Midbrain (tissue), 1 donor: ENCODE measurements at regions not wholly inside any gene's neighbourhood (a gene's known extent, or its start where the extent isn't known, plus 50 kb on each side); places are given as distances from the start of the nearest gene placed in this dataset.
"Not testable (repeated sequence)": the region's sequence is repeated elsewhere in the genome, so short reads cannot be mapped to it uniquely, and the experiment has no call there.

Experiments
- DNase-seq: peaks from one replicate; lab custom pipeline; 2025; lab: John Stamatoyannopoulos, UW

DNA sequence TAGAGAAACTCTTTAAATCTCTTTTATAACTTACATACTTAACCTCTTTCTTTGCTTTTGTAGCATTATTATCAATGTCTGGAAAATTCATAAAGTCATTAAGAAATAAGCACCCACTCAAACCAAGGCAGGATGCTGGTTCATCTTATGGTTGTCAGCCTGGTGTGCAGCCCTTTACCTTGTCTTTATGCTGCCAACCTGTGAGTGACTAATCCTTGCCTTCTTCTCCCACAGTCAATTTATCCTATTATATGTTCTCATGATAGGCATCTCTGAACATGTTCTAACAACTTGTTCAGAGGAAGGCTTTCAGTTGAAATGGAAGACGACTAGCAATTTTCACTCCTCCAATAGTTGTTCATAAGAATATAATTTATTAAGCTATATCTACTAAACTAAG is 186.9 kb upstream of the CAND1 start:
- DNase-seq = no peak

DNA sequence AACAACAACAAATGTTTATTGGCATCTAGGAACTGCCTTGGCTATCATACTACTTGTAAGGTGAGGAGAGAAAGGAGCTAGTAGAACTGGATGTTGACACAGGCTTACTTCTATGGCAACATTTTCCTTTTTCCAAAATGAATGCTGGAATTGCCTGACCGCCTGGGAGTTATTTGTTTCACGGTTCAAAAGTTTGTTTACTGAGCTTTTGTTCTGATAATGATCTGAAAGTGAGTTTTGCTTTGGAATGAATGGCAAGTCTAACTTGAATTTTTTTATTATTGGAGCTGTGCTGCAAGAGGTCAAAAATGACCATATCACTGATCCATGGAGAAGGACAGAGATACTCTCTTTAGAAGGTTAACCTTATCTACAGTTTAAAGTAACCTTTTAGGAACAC is 183.5 kb upstream of the CAND1 start:
- DNase-seq = no peak

GRCh38 chr12:67086116-67086515 is 183.0 kb upstream of the CAND1 start:
- DNase-seq = no peak

GRCh38 chr12:67088401-67089118 is 180.6 kb upstream of the CAND1 start:
- no peak for DNase-seq

DNA sequence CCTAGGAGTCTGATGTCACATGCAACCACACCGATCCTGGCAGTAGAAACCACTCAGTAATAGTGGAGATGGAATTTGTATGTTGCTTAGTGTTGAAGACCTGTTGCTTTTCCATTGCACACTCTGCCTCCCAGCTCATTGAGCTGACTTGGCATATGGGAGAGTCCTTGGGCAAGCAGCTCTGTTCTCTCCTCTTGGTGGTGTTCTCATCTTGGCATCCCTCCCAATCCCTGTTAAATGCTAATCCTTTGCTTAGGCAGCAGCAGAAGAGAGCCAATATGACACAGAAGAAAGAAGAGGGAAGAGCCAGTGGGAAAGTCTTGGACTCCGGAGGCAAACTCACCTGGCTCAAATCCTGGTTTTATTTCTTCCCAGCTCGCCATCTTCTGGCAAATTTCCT is 178.0 kb upstream of the CAND1 start:
- DNase-seq = peak; percentile 41

GRCh38 chr12:67091678-67092077 is 177.5 kb upstream of the CAND1 start:
- no peak for DNase-seq

GRCh38 chr12:67092934-67093333 is 176.2 kb upstream of the CAND1 start:
- DNase-seq = not testable (repeated sequence)

- no peak for DNase-seq
These were observed 172.4 kb upstream of the CAND1 start for GRCh38 chr12:67096533-67097318.

DNA sequence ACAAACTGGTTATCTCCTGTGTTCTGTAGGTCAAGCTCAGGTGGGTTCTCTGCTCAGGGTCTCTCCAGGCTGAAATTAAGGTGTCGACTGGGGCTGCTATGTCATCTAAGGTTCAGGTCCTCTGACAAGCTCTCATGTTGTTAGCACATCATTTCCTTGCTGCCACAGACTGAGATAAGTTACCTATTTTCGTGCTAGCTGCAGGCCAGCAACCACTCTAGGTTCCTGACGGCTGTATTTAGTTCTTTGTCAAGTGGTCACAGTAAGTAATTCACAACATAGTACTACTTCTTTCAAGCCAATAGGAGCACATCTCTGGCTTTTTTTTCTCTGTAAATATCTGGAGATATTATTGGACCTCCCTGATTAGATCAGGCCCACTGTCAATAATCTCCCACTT is 169.3 kb upstream of the CAND1 start:
- DNase-seq = no peak

DNA sequence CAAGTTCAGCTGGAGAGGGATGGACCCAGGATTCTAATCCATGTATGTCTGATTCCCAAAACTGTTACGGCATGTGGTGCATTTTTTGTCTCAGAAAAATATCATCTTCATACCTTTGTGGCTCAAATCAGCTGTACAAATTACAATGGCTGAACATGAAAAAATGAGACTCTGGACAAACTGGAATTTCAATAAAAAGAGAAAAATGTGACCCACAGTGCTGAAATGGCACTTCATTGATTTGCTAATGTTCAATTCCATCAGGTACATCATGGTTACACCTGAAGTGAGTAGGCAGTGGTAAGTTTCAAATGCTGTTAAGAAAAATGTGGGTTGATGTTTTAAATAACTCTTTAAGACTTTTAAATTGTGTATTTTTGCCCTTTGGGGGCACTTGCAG is 165.6 kb upstream of the CAND1 start:
- no peak for DNase-seq

GRCh38 chr12:67107235-67107634 is 161.9 kb upstream of the CAND1 start:
- no peak for DNase-seq

DNA sequence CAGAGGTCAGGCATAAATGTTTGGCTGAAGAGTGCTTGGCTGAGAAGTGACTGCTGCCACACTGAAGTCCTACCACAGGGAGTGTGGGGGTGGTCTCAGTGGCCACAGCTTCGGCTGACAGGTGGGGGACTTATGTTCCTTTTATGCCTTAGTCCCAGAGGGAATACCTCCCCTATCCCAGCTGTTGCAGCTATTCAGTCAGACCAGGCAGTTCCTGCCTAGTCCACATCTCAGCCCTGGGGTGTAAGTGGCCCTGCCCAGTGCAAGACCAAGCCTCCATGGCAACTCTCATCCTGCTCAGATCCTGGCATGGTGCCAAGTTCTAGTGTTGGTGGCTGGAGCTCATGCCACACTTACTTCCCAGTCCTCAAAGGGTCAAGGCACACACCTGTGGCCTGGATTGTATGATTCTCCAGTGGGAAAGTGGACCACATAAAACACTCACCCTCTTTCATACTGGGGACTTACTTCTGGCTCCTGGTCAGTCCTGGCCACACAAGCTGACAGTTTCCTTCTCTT is 161.3 kb upstream of the CAND1 start:
- DNase-seq = no peak

GRCh38 chr12:67110345-67110744 is 158.8 kb upstream of the CAND1 start:
- DNase-seq = not testable (repeated sequence)

DNA sequence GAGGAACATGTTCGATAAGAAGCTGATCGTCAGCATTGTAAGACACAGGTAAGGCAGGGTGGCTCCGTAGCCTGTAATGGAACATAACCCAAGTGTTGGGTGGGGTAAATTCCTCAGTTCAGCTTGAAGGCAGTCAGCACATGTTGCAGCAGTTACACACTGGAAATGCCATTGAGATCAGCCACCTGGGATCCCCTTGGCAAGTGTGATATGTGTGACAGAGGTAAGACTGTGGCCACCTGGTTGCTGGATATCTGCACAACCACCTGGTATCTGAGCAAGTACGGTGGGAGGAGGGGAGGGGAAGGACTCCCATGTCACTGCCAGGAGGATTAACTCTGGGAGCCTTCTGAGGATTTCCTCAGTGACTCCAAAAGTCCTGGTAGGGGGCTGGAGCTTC is 158.0 kb upstream of the CAND1 start:
- no peak for DNase-seq

- DNase-seq = no peak
These were observed 156.6 kb upstream of the CAND1 start for GRCh38 chr12:67112586-67112985.

DNA sequence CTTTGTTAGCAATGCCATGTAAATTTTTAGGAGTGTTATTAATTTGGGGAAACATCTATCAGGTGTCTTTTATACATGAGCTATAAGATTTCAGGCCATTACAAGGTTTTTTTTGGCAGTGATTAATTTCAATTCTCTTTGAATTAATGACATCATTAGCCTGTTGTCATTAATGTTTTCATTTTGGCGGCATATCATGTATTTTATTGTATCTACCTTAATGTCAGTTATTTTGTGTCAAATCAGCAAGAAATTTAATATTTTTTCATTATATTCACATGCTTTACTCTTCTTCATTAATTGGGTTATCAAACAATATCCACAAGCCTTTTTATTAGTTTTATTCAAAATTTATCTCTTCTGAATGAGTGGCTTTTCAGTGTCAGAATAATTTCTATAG is 153.0 kb upstream of the CAND1 start:
- no peak for DNase-seq

DNA sequence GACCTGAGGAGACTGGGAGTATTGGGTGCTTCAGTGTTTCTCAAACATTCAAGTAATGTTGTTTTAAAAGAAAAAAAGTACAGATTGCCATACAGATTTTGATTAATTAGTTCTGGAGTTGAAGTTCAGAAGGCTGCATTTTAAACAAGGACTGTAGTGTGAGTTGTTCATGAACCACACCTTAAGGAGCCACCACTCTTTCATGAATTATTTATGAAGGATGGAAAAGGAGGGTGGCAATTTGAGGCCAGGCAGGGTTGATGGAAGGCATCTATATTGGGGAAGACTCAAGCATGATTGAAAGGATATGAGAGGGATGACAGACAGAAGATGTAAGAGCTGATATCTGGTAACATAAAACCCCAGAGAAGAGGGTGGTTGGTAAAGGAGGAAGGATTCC is 146.6 kb upstream of the CAND1 start:
- no peak for DNase-seq

GRCh38 chr12:67137256-67137655 is 131.9 kb upstream of the CAND1 start:
- DNase-seq = no peak

DNA sequence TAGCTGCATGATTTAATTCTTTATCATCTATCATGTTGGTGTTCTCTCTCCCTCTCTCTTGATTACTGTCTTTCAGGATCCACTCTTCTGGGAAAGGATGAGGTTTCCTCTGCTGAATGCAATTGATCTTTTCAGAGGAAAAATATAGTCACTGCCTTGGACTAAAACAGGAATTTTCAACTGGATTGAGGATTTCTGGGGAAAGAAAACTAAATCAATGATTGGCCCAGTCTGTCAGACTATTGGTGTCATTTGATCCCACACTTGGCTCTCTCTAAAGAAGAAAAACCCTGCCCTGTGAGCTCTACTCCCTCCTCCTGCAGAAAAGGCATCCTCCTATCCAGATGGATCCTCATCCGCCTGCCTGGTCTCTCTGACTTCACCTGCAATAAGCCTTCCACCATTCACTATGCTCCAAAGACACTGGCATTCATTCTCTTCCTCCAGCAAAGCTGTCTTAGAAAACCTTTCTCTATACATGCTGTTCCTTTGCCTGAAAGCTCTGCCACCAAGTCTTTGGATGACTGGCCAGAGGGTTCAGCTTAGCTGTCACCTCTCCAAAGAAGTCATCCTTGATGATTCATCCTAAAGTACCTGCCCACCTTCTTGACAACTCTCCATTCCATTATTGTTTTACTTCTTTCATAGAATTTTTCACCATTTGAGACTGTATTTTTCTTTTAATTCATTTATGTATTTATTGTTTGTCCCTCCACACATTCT is 127.7 kb upstream of the CAND1 start:
- no peak for DNase-seq

GRCh38 chr12:67145692-67146091 is 123.5 kb upstream of the CAND1 start:
- no peak for DNase-seq

- no peak for DNase-seq
These were observed 122.1 kb upstream of the CAND1 start for GRCh38 chr12:67147030-67147429.

DNA sequence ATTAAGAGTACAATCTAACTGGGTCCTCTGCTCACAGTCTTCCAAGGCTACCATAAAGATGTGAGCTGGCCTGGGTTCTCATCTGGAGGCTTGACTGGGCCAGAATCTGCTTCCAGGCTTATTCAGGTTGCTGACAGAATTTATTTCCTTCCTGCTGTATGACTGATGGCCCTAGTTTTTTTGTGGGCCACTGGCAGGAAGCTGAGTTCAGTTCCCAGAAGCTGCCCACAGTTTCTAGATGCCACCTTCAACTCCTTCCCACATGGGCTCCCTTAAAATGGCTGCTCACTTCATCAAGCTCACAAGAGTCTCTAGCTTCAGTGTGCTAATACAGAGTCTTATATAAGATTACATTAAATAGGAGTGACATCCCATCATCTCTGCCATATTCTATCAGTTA is 121.7 kb upstream of the CAND1 start:
- no peak for DNase-seq

GRCh38 chr12:67148265-67148664 is 120.9 kb upstream of the CAND1 start:
- no peak for DNase-seq
